Stimulated activated memory B cell treated with anti-CD40 and anti-IgM and Interleukin-4, amounts not matched to agents 10 μg/mL and 1 μg/mL and 100 μg/mL, for 72 hours (primary cell): ENCODE measurements at regions not wholly inside any gene's neighbourhood (a gene's known extent, or its start where the extent isn't known, plus 50 kb on each side); places are given as distances from the start of the nearest gene placed in this dataset.

Experiments
- ATAC-seq: fragments of 150-1000 bp; cut with Tn5 transposase; 2 replicates; pipeline ENCODE4 v1.10.0; 2021
- H3K27ac Mint-ChIP-seq: one replicate; pipeline ENCODE4 v1.8.0; 2022; ENCODE audit warnings: mild to moderate bottlenecking, mixed read lengths
- H3K27me3 Mint-ChIP-seq: one replicate; pipeline ENCODE4 v1.8.0; 2022; ENCODE audit warnings: mixed read lengths
- H3K36me3 Mint-ChIP-seq: one replicate; pipeline ENCODE4 v1.8.0; 2022; ENCODE audit warnings: mixed read lengths
- H3K4me1 Mint-ChIP-seq: one replicate; pipeline ENCODE4 v1.8.0; 2022; ENCODE audit warnings: mixed read lengths
- H3K4me3 Mint-ChIP-seq: one replicate; pipeline ENCODE4 v1.8.0; 2022; ENCODE audit warnings: mild to moderate bottlenecking, moderate library complexity, mixed read lengths
- H3K9me3 Mint-ChIP-seq: one replicate; pipeline ENCODE4 v1.8.0; 2022; ENCODE audit warnings: mixed read lengths

DNA sequence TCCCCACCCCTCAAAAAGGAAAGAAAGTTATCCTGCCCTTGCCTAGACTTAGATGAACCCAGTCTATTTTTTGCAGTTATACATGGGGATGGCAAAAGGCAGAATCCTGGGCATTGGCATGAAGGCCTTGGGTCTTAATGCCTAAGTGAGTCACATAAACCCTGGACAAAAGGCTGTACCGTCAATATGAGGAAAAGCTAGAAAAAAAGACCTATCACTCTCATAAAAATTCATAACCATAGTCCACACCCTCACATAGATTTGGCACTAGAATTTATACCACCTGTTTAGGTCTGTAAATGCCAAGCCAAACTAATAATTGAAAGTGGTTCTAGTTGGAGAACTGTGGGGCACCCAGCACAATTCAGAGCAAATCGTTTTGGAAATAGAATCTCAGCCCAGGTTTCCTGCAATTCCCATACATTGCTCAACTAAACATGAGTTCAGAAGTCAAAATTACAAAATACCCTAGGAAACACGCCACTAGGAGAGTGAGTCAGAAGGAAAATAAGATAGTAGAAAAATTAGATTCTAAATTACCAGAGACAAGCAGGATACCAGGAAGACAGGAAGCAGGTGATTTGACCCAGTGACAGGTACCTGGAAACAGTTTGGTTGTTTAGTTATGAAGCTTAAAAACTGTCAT is 70.4 kb upstream of the FUCA2 start:
- H3K27me3 Mint-ChIP-seq, result no peaks in the 10 kb centered on the region
- ATAC-seq, result no peak
- no peaks in the 10 kb centered on the region for H3K36me3 Mint-ChIP-seq
- no peaks in the 10 kb centered on the region for H3K9me3 Mint-ChIP-seq
- H3K4me1 Mint-ChIP-seq, result peaks cover 7% of the 10 kb centered on the region
- no peak overlapping the region for H3K27ac Mint-ChIP-seq
- H3K4me3 Mint-ChIP-seq, result no peak overlapping the region

DNA sequence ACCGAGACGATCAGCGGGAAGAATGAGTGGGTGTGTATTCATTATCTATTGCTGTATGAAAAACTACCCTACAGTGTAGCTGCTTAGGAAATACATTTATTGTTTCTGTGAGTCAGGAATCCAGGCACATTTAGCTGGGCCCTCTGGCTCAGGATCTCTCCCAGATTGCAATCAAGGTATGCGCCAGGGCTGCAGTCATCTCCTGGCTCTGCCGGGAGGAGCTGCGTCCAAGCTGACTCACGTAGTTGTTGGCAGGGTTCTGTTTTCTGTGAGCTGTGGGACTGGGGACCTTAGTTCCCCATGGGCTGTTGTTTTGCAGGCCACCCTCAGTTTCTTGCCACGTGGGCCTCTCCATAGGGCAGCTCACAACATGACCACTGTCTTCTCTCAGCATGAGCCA is 68.2 kb upstream of the FUCA2 start:
- H3K36me3 Mint-ChIP-seq, result no peaks in the 10 kb centered on the region
- H3K27me3 Mint-ChIP-seq, result no peaks in the 10 kb centered on the region
- no peak for ATAC-seq
- no peak overlapping the region for H3K27ac Mint-ChIP-seq
- H3K4me1 Mint-ChIP-seq, result peaks cover 7% of the 10 kb centered on the region
- no peak overlapping the region for H3K4me3 Mint-ChIP-seq
- H3K9me3 Mint-ChIP-seq, result no peaks in the 10 kb centered on the region

- no peaks in the 10 kb centered on the region for H3K27me3 Mint-ChIP-seq
- no peak for ATAC-seq
- peaks cover 7% of the 10 kb centered on the region for H3K4me1 Mint-ChIP-seq
- H3K9me3 Mint-ChIP-seq, result no peaks in the 10 kb centered on the region
- no peaks in the 10 kb centered on the region for H3K36me3 Mint-ChIP-seq
- H3K27ac Mint-ChIP-seq, result no peak overlapping the region
- no peak overlapping the region for H3K4me3 Mint-ChIP-seq
These were observed 66.5 kb upstream of the FUCA2 start for GRCh38 chr6:143578054-143578453.

GRCh38 chr6:143575901-143576426 is 64.4 kb upstream of the FUCA2 start:
- Mint-ChIP-seq H3K4me3 (no peak overlapping the region), H3K36me3 (no peaks in the 10 kb centered on the region), H3K27ac (no peak overlapping the region), H3K9me3 (no peaks in the 10 kb centered on the region), H3K27me3 (no peaks in the 10 kb centered on the region), H3K4me1 (peaks cover 7% of the 10 kb centered on the region)
- ATAC-seq, result no peak

DNA sequence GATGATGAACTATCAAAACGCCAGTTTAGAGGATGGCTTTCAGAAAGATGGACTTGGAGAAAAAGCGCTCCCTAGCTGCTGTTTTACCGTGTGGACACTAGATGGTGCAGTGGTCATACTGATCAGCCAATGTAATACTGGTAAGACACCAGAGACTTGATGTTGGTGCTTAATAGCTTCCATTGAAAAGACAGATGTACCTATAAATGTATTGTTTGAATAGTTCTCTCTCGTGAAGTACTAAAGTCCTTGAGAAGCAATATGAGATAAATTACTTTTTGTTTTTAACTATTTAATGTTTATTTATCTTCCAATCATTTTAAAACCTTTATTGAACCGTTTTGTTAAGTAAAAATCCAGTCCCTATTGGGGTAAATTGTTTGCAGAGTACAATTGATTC is 63.9 kb upstream of the FUCA2 start:
- H3K27me3 Mint-ChIP-seq, result no peaks in the 10 kb centered on the region

GRCh38 chr6:143570147-143570853 is 58.8 kb upstream of the FUCA2 start:
- H3K9me3 Mint-ChIP-seq, result no peaks in the 10 kb centered on the region
- no peak overlapping the region for H3K27ac Mint-ChIP-seq
- no peak overlapping the region for H3K4me3 Mint-ChIP-seq
- H3K36me3 Mint-ChIP-seq, result no peaks in the 10 kb centered on the region
- no peaks in the 10 kb centered on the region for H3K27me3 Mint-ChIP-seq
- ATAC-seq, result no peak
- H3K4me1 Mint-ChIP-seq, result peaks cover 25% of the 10 kb centered on the region

More for the DNA sequence above, 63.9 kb upstream of the FUCA2 start:
- peak; percentile 71 for ATAC-seq
- H3K9me3 Mint-ChIP-seq, result no peaks in the 10 kb centered on the region
- no peak overlapping the region for H3K27ac Mint-ChIP-seq
- H3K36me3 Mint-ChIP-seq, result no peaks in the 10 kb centered on the region
- peaks cover 7% of the 10 kb centered on the region for H3K4me1 Mint-ChIP-seq
- H3K4me3 Mint-ChIP-seq, result no peak overlapping the region

DNA sequence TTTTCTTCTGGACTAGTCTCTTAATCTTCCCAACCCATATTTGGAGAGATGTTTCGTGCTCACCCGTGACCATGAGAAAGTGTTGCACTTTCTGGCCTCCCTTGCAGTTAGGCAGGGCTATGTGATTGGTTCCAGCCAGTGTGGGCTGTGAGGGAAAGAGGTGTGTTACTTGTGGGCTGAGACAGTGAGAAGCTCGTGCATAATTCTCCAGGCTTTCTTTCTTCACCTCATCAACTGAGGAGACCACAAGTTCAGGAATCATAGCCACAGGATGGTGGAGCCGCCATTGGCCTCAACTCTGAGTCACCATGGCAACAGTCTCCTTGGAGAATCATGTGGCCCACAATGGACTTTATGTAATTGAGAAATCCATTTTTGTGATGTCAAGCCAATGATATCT is 57.5 kb upstream of the FUCA2 start:
- Mint-ChIP-seq H3K4me1 (peaks cover 25% of the 10 kb centered on the region), H3K27ac (no peak overlapping the region), H3K27me3 (no peaks in the 10 kb centered on the region), H3K9me3 (no peaks in the 10 kb centered on the region), H3K36me3 (no peaks in the 10 kb centered on the region), H3K4me3 (no peak overlapping the region)
- no peak for ATAC-seq

DNA sequence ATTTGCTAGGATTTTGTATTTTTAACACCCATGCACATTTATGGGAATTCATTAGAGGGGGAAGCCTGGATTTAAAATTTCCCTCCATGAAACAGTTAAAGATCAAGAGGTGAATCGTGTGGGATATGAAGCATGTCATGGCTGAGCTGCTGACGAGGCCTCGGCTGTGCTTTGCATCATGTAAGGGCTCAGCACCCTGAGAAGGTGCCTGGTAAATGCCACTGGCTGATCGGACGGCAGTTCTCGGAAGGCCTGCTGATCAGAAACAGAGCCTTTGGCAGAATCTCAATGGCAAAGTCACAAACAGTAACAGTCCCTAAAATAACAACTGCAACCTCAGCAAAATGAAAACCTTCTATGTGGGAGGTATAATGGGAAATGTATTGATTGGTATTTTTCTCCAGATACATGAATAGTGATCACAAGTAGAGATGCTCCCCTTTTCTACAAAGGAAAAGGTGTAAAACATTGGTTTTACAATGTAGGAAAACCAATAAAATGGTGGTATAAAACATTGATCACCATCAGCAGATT is 53.0 kb upstream of the FUCA2 start:
- no peak for ATAC-seq
- H3K9me3 Mint-ChIP-seq, result no peaks in the 10 kb centered on the region
- H3K4me3 Mint-ChIP-seq, result no peak overlapping the region
- peaks cover 18% of the 10 kb centered on the region for H3K4me1 Mint-ChIP-seq
- peaks cover 5% of the 10 kb centered on the region for H3K36me3 Mint-ChIP-seq
- H3K27me3 Mint-ChIP-seq, result no peaks in the 10 kb centered on the region
- H3K27ac Mint-ChIP-seq, result no peak overlapping the region

DNA sequence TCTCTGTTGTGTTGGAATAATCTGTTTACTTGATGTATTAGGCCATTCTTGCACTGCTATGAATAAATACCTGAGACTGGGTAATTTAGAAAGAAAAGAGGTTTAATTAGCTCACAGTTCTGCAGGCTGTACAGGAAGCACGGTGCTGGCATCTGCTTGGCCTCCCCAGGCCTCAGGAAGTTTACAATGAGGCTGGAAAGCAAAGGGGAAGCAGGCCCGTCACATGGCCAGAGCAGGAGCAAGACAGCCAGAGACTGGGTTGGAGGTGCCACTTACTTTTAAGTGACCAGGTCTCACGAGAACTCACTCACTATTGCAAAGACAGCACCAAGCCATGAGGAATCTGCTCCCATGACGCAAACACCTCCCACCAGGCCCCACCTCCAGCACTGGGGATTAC is 50.6 kb upstream of the FUCA2 start:
- ATAC-seq, result no peak
- Mint-ChIP-seq H3K27me3 (no peaks in the 10 kb centered on the region), H3K4me3 (no peak overlapping the region), H3K27ac (no peak overlapping the region), H3K9me3 (no peaks in the 10 kb centered on the region), H3K36me3 (peaks cover 5% of the 10 kb centered on the region), H3K4me1 (peaks cover 9% of the 10 kb centered on the region)
